B cell (primary cell): ENCODE measurements at regions not wholly inside any gene's neighbourhood (a gene's known extent, or its start where the extent isn't known, plus 50 kb on each side); places are given as distances from the start of the nearest gene placed in this dataset.
A peak's percentile ranks its signal among the peaks of the same experiment; 100 is the strongest.

Experiments used
- ATAC-seq: fragments of 200-7000 bp; cut with Tn5 transposase; one replicate; pipeline ENCODE4 v1.10.0; 2021; ENCODE audit warnings: low read depth, mild to moderate bottlenecking, moderate number of reproducible peaks, moderate library complexity
- CTCF ChIA-PET: fragments of 350-600 bp; sonication (Branson Sonifier 250); formaldehyde crosslinking; loops from one replicate; lab custom pipeline; 2021; ENCODE audit warnings: antibody characterized with exemption, inconsistent platforms; lab: Charles Lee
- POLR2A ChIA-PET: fragments of 350-600 bp; sonication (Branson Sonifier 250); formaldehyde crosslinking; loops from one replicate; lab custom pipeline; 2021; ENCODE audit warnings: antibody characterized with exemption; lab: Charles Lee
- DNase-seq: peaks from one replicate; pipeline ENCODE4 v3.0.0; 2013
- H2AFZ ChIP-seq: 2 replicates; pipeline ENCODE4 v1.6.1; 2012; ENCODE audit warnings: mild to moderate bottlenecking, low read depth, low read length; ENCODE audit not compliant: insufficient read depth, poor library complexity, severe bottlenecking
- H3K27ac ChIP-seq, 2 donors: 1 replicate in 1 of 2; 2 replicates in 1 of 2; pipeline ENCODE4 v1.5.1; 2012 to 2013; ENCODE audit warnings: low read length in 2 of 2, mild to moderate bottlenecking in 2 of 2, moderate library complexity in 1 of 2
- H3K27me3 ChIP-seq, 4 experiments: fragments of 200-600 bp in 1 of 4; sonication (generic) in 1 of 4; replicated peaks in 1 of 4; 1 replicate in 2 of 4; 2 replicates in 2 of 4; pipeline versions ENCODE4 v1.6.1 to v1.7.0; 2013 to 2016; ENCODE audit warnings: low read length in 3 of 4, mild to moderate bottlenecking in 2 of 4, mixed read lengths in 1 of 4, moderate library complexity in 1 of 4; ENCODE audit not compliant: insufficient read depth in 4 of 4, control insufficient read depth in 3 of 4; ENCODE audit errors: control extremely low read depth in 1 of 4
- H3K36me3 ChIP-seq, 2 experiments: replicated peaks in 1 of 2; 1 replicate in 1 of 2; 2 replicates in 1 of 2; pipeline versions ENCODE4 v1.6.1 to v1.7.1; 2013; ENCODE audit warnings: low read length in 1 of 2; ENCODE audit not compliant: insufficient read depth in 2 of 2, control insufficient read depth in 1 of 2; ENCODE audit errors: control extremely low read depth in 1 of 2, extremely low read depth in 1 of 2
- H3K4me1 ChIP-seq, 2 donors: fragments of 200-600 bp in 1 of 2; sonication (generic) in 1 of 2; 1 replicate in 1 of 2; 2 replicates in 1 of 2; pipeline versions ENCODE4 v1.5.1 to v1.6.1; 2013 to 2017; ENCODE audit warnings: low read length in 2 of 2; ENCODE audit not compliant: control insufficient read depth in 2 of 2, insufficient read depth in 2 of 2
- H3K4me2 ChIP-seq: replicated peaks from 2 replicates; pipeline ENCODE3; 2012; ENCODE audit warnings: mild to moderate bottlenecking, low read depth, low read length; ENCODE audit not compliant: poor library complexity, severe bottlenecking
- H3K4me3 ChIP-seq, 5 experiments: fragments of 200-600 bp in 1 of 5; sonication (generic) in 1 of 5; 1 replicate in 3 of 5; 2 replicates in 2 of 5; pipeline versions ENCODE4 v1.5.1 to v1.7.0; 2011 to 2016; ENCODE audit warnings: low read length in 4 of 5, mild to moderate bottlenecking in 4 of 5, low read depth in 2 of 5, control low read depth in 1 of 5, moderate library complexity in 1 of 5; ENCODE audit not compliant: insufficient read depth in 1 of 5; ENCODE audit errors: control extremely low read depth in 1 of 5, extremely low read depth in 1 of 5
- H3K79me2 ChIP-seq: fragments of 200-600 bp; sonication (generic); one replicate; pipeline ENCODE4 v1.6.0; 2016; ENCODE audit warnings: low read length; ENCODE audit not compliant: control insufficient read depth, insufficient read depth
- H3K9ac ChIP-seq: fragments of 200-600 bp; sonication (generic); 2 replicates; pipeline ENCODE4 v1.6.1; 2017; ENCODE audit warnings: mild to moderate bottlenecking, low read length, moderate library complexity
- H3K9me3 ChIP-seq, 3 donors: one replicate each; pipeline versions ENCODE4 v1.6.1 to v1.7.1; 2013; ENCODE audit warnings: low read length in 2 of 3; ENCODE audit not compliant: control insufficient read depth in 2 of 3, insufficient read depth in 1 of 3; ENCODE audit errors: control extremely low read depth in 1 of 3
- H4K20me1 ChIP-seq: 2 replicates; pipeline ENCODE4 v1.6.0; 2012; ENCODE audit warnings: mild to moderate bottlenecking, low read length; ENCODE audit not compliant: insufficient read depth, control insufficient read depth, poor library complexity, severe bottlenecking
- H3K27ac Mint-ChIP-seq: one replicate; pipeline ENCODE4 v1.8.0; 2021; ENCODE audit warnings: mixed read lengths
- H3K27me3 Mint-ChIP-seq: one replicate; pipeline ENCODE4 v1.8.0; 2021; ENCODE audit warnings: mixed read lengths
- H3K4me1 Mint-ChIP-seq: one replicate; pipeline ENCODE4 v1.8.0; 2021; ENCODE audit warnings: mixed read lengths
- H3K4me3 Mint-ChIP-seq: one replicate; pipeline ENCODE4 v1.8.0; 2021; ENCODE audit warnings: mixed read lengths
- H3K9me3 Mint-ChIP-seq: one replicate; pipeline ENCODE4 v1.8.0; 2022; ENCODE audit warnings: mixed read lengths; ENCODE audit not compliant: insufficient read depth
- CTCF ChIP-seq: fragments of 200-600 bp; IDR thresholded peaks from one replicate; pipeline ENCODE4 v1.8.0; 2022; ENCODE audit warnings: antibody characterized with exemption, mild to moderate bottlenecking
- EZH2 ChIP-seq: IDR thresholded peaks from 2 replicates; pipeline ENCODE4 v1.6.1; 2012; ENCODE audit warnings: borderline replicate concordance, low read depth, mild to moderate bottlenecking, moderate library complexity, low read length; ENCODE audit not compliant: insufficient read depth, poor library complexity, severe bottlenecking
- WGBS: methylation state at CpG from one replicate; pipeline ENCODE4 v1.1.5; 2013; ENCODE audit warnings: missing lambda C conversion rate; ENCODE audit not compliant: insufficient coverage; 5-methylcytosine and 5-hydroxymethylcytosine counted together
- intact Hi-C: fragments of 100-400 bp; cut with micrococcal nuclease; formaldehyde crosslinking; loops from one replicate; pipeline ENCODE4 v1.10.0; 2022

GRCh38 chr5:139743001-139743771 is 52.4 kb upstream of the PSD2 start:
- no peak overlapping the region for H3K9ac ChIP-seq
- H3K36me3 ChIP-seq = no peaks in the 10 kb centered on the region
- CTCF ChIA-PET = interaction anchor here (0.6 to 11.2 kb wide), 6 partner anchors 22 to 202 kb away, joined by 3 to 120 read pairs (median 6); no protein-coding TSS in a partner anchor
- H3K27me3 ChIP-seq = no peaks in the 10 kb centered on the region
- H3K4me1 ChIP-seq = peaks cover 50 to 72% of the 10 kb centered on the region in 2 donors
- no peaks in the 10 kb centered on the region for H3K79me2 ChIP-seq
- WGBS = 81% methylated on average over 7 of the region's 9 CpGs
- TF ChIP-seq CTCF (no peak), EZH2 (no peak)
- H2AFZ ChIP-seq = no peak overlapping the region
- Mint-ChIP-seq H3K4me1 (peaks cover 79% of the 10 kb centered on the region), H3K9me3 (no peaks in the 10 kb centered on the region), H3K4me3 (peak overlapping the region; percentile 12), H3K27ac (peak overlapping the region; percentile 70), H3K27me3 (no peaks in the 10 kb centered on the region)
- intact Hi-C loops = loop anchor here (10.0 kb wide), 3 partner anchors 48 to 338 kb away; partner anchors contain the start of genes SPATA24 and UBE2D2
- H3K4me3 ChIP-seq = no peak overlapping the region
- H3K9me3 ChIP-seq = no peaks in the 10 kb centered on the region
- ATAC-seq = no peak
- no peaks in the 10 kb centered on the region for H4K20me1 ChIP-seq
- H3K27ac ChIP-seq = no peak overlapping the region
- POLR2A ChIA-PET = interaction anchor here (0.9 to 7.6 kb wide), 2 partner anchors 33 to 46 kb away, joined by 3 to 69 read pairs; no protein-coding TSS in a partner anchor
- no peak overlapping the region for H3K4me2 ChIP-seq
- peak; percentile 32 for DNase-seq

- 92% methylated on average over 2 of the region's 2 CpGs for WGBS
- ATAC-seq = no peak
- DNase-seq = no peak
- Mint-ChIP-seq H3K9me3 (no peaks in the 10 kb centered on the region), H3K4me1 (peaks cover 84% of the 10 kb centered on the region), H3K4me3 (no peak overlapping the region), H3K27ac (peak overlapping the region; percentile 70), H3K27me3 (no peaks in the 10 kb centered on the region)
- intact Hi-C loops = loop anchor here (10.0 kb wide), 3 partner anchors 49 to 339 kb away; partner anchors contain the start of genes SPATA24 and UBE2D2
- Histone ChIP-seq H3K79me2 (no peaks in the 10 kb centered on the region), H3K36me3 (no peaks in the 10 kb centered on the region), H3K27ac (no peak overlapping the region), H3K9ac (no peak overlapping the region), H3K4me1 (peaks cover 56 to 78% of the 10 kb centered on the region in 2 donors), H3K4me2 (no peak overlapping the region), H2AFZ (no peak overlapping the region), H4K20me1 (no peaks in the 10 kb centered on the region), H3K9me3 (no peaks in the 10 kb centered on the region), H3K4me3 (no peak overlapping the region), H3K27me3 (no peaks in the 10 kb centered on the region)
- no peak for TF ChIP-seq EZH2
- no peak for TF ChIP-seq CTCF
- POLR2A ChIA-PET = interaction anchor here (0.6 to 7.6 kb wide), 3 partner anchors 33 to 107 kb away, joined by 3 to 81 read pairs (median 69); no protein-coding TSS in a partner anchor
- CTCF ChIA-PET = interaction anchor here (0.7 to 11.2 kb wide), 5 partner anchors 22 to 110 kb away, joined by 3 to 120 read pairs (median 7); no protein-coding TSS in a partner anchor
These were observed 51.8 kb upstream of the PSD2 start for GRCh38 chr5:139743804-139744203.
